Activated CD4-positive, alpha-beta T cell treated with anti-CD3 and anti-CD28 coated beads for 24 hours (primary cell): ENCODE measurements at regions not wholly inside any gene's neighbourhood (a gene's known extent, or its start where the extent isn't known, plus 50 kb on each side); places are given as distances from the start of the nearest gene placed in this dataset.

Experiments
- DNase-seq, 2 donors: peaks; one replicate each; pipeline ENCODE4 v3.0.0-alpha.2; 2020; ENCODE audit warnings: low read depth in 2 of 2

- no peak for DNase-seq
Measured at GRCh38 chr1:218526198-218526580, 181.1 kb downstream of the TGFB2 start.

GRCh38 chr1:218527737-218528136, 182.6 kb downstream of the TGFB2 start:
- no peak for DNase-seq

- no peak for DNase-seq
Measured at GRCh38 chr1:218529646-218530300, 184.6 kb downstream of the TGFB2 start.

- no peak for DNase-seq
Measured at GRCh38 chr1:218531936-218532335, 186.8 kb downstream of the TGFB2 start.

- DNase-seq, result no peak
Measured at GRCh38 chr1:218536296-218536986, 191.3 kb downstream of the TGFB2 start.

GRCh38 chr1:218537122-218537913, 192.2 kb downstream of the TGFB2 start:
- no peak for DNase-seq

- no peak for DNase-seq
Measured at GRCh38 chr1:218538341-218538740, 193.2 kb downstream of the TGFB2 start.

GRCh38 chr1:218546314-218546713, 201.2 kb downstream of the TGFB2 start:
- no peak for DNase-seq

GRCh38 chr1:218547957-218548730, 203.0 kb downstream of the TGFB2 start:
- no peak for DNase-seq

- DNase-seq, result no peak
Measured at GRCh38 chr1:218548764-218549163, 203.6 kb downstream of the TGFB2 start.

- DNase-seq, result no peak
Measured at GRCh38 chr1:218553197-218553596, 208.1 kb downstream of the TGFB2 start.

GRCh38 chr1:218556016-218556415, 210.9 kb downstream of the TGFB2 start:
- no peak for DNase-seq

- no peak for DNase-seq
Measured at GRCh38 chr1:218557731-218558130, 212.6 kb downstream of the TGFB2 start.

- no peak for DNase-seq
Measured at GRCh38 chr1:218558271-218558810, 213.2 kb downstream of the TGFB2 start.

- DNase-seq, result no peak
Measured at GRCh38 chr1:218565377-218565776, 220.2 kb downstream of the TGFB2 start.

- no peak for DNase-seq
Measured at GRCh38 chr1:218568962-218569550, 223.9 kb downstream of the TGFB2 start.

GRCh38 chr1:218570456-218570855, 225.3 kb downstream of the TGFB2 start:
- DNase-seq, result no peak

- DNase-seq, result no peak
Measured at GRCh38 chr1:218571491-218571890, 226.4 kb downstream of the TGFB2 start.

GRCh38 chr1:218572050-218572449, 226.9 kb downstream of the TGFB2 start:
- DNase-seq, result no peak

- DNase-seq, result no peak
Measured at GRCh38 chr1:218573925-218574324, 228.8 kb downstream of the TGFB2 start.

- no peak for DNase-seq
Measured at GRCh38 chr1:218575079-218575478, 229.9 kb downstream of the TGFB2 start.
